Cardiac septum (tissue), 1 donor: ENCODE measurements at regions not wholly inside any gene's neighbourhood (a gene's known extent, or its start where the extent isn't known, plus 50 kb on each side); places are given as distances from the start of the nearest gene placed in this dataset.
"Not testable (repeated sequence)": the region's sequence is repeated elsewhere in the genome, so short reads cannot be mapped to it uniquely, and the experiment has no call there.

Experiments used
- DNase-seq: peaks from one replicate; pipeline ENCODE4 v3.0.0-alpha.2; 2020; ENCODE audit warnings: low spot score
- intact Hi-C: fragments of 100-400 bp; cut with DNase I; formaldehyde crosslinking; loops from one replicate; pipeline ENCODE4 v1.14.0; 2022
- donor health status: DM: no; HTN: no; CAD: no.

DNA sequence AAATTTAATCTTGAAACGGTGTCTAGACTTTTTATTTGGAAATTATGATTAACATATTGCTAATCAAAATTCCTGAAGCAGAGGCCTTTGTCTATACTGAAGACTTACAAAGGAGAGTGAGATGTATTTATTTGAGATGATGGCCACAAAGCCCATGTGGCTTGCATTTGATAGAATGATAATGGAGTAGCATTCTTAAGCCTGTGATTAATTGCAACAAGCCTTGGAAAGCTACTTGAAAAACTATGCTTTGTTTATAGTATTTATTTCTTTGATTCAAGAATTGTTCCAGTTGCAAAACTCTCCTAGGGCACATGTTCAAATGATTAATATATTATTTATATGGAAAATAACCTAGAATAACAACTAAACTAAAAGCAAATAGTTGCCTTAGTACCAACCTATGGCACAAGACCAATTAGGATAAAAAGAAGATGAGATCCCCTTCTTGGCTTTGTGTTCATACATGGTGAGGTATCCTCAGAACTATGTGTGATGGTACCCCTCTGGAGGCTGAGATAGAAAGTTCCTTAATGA is 244.1 kb upstream of the TBL1XR1 start:
- DNase-seq: no peak
- intact Hi-C loops: no loop called here

DNA sequence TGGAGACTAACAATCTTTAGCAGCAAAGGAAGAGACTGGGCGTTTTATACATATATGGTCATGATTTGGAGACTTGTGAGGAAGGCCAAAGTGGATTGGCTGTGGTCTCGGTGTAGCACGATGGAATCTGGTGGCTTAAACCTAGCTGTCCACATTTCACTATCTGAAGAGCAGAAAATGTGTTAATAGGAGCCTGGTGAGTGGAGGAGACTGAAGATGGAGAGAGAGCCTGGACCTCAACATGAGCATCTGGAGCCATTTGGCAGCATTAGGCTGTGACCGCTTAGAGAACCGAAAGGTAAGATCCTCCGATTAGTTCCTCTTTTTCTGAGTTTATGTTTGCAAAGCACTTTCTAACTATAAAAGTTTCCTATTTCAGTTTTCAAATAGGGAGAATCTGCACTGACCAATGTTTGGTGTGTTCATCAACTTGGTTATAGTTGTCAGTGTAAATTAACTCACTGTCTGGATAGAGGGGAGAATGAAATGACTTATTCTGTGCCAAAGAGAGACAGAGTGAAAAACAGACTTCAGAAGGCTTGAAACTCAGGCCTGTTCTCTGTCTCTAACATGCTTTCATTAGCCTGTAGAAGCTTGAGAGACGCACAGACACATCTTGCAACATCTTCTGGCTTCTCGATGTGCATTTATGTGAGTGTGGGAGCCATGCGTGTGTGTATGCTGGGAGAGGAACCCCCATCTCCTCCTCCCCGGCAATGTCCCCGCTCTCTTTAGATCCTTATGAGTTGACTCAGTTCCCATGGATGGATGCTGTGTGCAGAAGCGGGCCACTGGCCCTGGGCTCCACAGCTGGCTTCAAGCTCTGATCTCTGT is 244.7 kb upstream of the TBL1XR1 start:
- DNase-seq: no peak
- intact Hi-C loops: no loop called here

GRCh38 chr3:177443469-177443868 is 246.2 kb upstream of the TBL1XR1 start:
- intact Hi-C loops: no loop called here
- DNase-seq: no peak

DNA sequence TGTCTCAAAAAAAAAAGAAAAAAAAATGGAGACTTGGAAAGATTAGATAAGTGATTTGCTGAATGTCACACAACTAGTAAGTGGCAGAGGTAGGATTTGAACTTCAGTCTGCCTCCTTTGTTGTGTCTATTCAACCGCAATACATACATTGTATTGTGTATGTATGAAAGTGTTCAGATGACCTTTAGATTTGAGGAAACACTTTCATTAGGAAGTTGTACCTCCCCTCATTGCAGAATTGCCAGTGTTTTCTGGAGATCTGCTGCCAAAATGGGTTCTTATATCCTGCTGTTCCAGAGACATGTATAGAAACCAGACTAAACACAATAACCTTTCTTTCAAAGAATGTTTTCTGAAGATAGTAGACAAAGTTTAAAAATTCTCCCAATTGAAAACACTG is 247.4 kb upstream of the TBL1XR1 start:
- no peak for DNase-seq
- intact Hi-C loops: no loop called here

GRCh38 chr3:177445549-177445948 is 248.3 kb upstream of the TBL1XR1 start:
- intact Hi-C loops: no loop called here

DNA sequence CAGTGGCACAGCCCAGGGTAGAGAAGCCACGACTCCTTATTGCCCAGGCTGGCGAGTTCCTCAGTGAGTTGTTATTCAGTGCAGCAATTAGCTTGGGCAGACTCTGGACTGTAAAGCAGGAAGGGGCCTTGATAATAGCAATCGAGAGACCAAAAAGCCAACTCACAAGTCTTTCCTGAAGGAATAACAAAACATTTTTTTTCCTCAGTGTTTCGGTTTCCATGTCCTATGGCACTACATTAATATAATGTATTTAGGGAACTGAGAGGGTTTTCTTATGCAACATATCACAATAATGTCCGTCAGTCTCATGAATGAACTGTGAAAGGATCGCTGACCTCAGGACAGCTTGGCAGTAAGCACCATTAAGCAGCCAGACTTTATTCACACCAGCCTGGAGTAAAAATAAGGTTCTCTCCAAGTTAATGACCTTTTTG is 248.9 kb upstream of the TBL1XR1 start:
- no peak for DNase-seq

More at GRCh38 chr3:177445549-177445948, 248.3 kb upstream of the TBL1XR1 start:
- DNase-seq: no peak

GRCh38 chr3:177447938-177448337 is 250.7 kb upstream of the TBL1XR1 start:
- intact Hi-C loops: no loop called here
- no peak for DNase-seq

More for the DNA sequence above, 248.9 kb upstream of the TBL1XR1 start:
- intact Hi-C loops: no loop called here

- DNase-seq: no peak
- intact Hi-C loops: no loop called here
Observed at GRCh38 chr3:177448987-177449359, 251.7 kb upstream of the TBL1XR1 start.

DNA sequence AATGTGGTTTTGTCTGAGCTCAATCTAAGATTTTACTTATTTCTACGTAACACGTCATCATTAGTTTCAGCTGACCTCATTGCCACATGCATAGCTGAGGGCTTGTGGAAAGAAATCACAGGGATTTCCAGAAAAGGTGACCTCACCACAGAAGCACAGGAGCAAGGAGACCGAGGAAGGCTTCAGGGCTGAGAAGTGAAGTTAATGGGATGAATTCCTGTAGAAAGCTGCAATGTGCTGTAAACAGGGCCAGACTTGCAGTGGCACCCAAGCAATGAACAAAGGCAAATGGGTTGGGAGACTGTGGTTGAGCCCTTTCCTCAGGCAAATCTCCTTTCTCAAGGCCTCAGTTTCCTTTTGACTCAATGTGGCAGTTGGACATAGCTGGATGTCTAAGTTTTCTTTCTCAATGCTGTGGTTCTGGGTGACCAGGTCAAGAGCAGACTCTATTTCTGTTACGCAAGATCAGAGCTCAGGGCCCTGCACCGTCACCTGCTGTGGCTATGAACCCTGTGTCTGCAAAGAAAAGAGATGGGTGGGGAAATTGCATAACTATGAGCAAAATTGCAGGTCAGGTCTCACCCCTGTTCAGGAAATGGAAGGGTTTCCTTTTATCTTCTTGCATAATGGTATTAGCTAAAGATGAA is 252.2 kb upstream of the TBL1XR1 start:
- no peak for DNase-seq
- intact Hi-C loops: loop anchor here (5.0 to 10.0 kb wide), 2 partner anchors 92 to 405 kb away; no protein-coding TSS in a partner anchor

DNA sequence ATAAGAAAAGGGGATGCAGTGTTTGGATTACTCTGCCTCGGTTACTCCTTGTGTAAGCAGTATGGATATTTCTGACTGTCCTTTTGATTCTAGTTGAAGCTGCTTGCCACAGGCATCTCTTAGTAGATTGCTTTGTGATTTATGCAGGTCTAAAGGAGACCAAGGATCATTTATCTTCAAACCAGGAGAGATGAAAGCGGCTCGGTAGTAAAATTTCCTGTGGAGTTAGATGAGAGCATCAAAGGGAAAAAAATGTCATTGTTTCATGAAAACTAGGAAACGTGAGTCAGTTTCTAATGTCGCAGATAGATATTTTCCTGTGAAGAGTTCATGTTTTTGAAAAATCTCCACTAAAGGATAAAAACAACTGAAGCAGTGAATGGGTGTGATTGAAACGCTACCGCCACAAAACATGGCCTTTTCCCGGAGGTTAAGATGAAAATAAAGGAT is 254.0 kb upstream of the TBL1XR1 start:
- intact Hi-C loops: loop anchor here (5.0 to 10.0 kb wide), 2 partner anchors 94 to 407 kb away; no protein-coding TSS in a partner anchor
- DNase-seq: no peak

GRCh38 chr3:177451864-177452830 is 254.9 kb upstream of the TBL1XR1 start:
- no peak for DNase-seq
- intact Hi-C loops: loop anchor here (5.0 to 10.0 kb wide), 2 partner anchors 95 to 407 kb away; no protein-coding TSS in a partner anchor

GRCh38 chr3:177452831-177453450 is 255.7 kb upstream of the TBL1XR1 start:
- no peak for DNase-seq
- intact Hi-C loops: loop anchor here (5.0 to 10.0 kb wide), 2 partner anchors 96 to 408 kb away; no protein-coding TSS in a partner anchor

DNA sequence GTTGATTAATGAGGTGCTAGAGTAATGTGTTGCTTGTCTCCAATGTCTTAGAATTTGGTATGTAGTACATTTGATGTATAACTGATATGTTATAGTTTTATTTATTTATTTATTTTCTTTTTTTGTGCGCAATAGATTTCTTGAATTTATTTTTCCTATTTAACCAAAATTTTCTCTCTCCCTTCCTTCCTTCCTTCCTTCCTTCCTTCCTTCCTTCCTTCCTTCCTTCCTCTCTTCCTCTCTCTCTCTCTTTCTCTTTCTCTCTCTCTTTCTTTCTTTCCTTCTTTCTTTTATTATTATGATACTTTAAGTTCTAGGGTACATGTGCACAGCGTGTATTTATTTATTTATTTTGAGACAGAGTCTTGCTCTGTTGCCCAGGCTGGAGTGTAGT is 256.2 kb upstream of the TBL1XR1 start:
- no peak for DNase-seq
- intact Hi-C loops: loop anchor here (5.0 to 10.0 kb wide), 2 partner anchors 96 to 409 kb away; no protein-coding TSS in a partner anchor

DNA sequence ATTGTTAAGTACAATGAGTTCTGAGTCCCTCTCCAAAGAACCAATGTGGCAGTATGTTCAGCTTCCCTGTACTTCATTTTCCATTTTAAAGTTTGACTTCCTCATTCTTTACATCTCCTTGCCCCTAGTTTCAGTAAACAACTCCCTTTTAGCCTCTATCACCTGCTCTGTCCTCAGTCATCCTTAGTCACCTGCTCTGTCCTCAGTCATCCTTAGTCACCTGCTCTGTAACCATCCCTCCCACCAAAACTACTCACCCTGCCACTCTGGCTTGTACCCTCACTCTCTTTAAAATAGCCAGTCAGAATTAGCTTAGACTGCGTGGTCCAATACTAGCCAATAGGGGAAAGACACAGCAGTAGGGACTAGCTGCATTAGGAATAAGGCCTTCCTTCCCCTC is 259.9 kb upstream of the TBL1XR1 start:
- intact Hi-C loops: loop anchor here (5.0 to 10.0 kb wide), 2 partner anchors 265 to 412 kb away; no protein-coding TSS in a partner anchor
- DNase-seq: not testable (repeated sequence)

GRCh38 chr3:177459401-177459800 is 262.1 kb upstream of the TBL1XR1 start:
- intact Hi-C loops: loop anchor here (5.0 to 10.0 kb wide), 2 partner anchors 267 to 415 kb away; no protein-coding TSS in a partner anchor
- no peak for DNase-seq

DNA sequence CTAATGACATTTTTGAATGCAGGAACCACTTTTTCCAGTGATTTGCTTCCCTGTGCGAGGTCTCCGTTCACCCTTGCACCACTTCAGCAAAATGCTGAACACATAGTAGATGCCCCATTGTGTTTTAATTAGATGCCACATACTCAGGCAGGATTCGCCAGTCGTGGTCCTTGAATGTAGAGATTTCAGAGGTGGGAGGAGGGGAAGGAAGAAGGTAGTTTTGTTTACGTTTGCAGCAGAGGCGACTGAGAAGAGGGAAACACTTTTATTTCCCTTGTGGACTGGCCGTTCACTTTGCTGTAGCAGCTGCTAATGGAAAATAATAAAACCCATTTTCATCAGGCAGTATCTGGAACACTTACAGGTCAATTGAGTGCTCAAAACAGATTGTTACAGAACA is 262.8 kb upstream of the TBL1XR1 start:
- DNase-seq: no peak
- intact Hi-C loops: no loop called here

DNA sequence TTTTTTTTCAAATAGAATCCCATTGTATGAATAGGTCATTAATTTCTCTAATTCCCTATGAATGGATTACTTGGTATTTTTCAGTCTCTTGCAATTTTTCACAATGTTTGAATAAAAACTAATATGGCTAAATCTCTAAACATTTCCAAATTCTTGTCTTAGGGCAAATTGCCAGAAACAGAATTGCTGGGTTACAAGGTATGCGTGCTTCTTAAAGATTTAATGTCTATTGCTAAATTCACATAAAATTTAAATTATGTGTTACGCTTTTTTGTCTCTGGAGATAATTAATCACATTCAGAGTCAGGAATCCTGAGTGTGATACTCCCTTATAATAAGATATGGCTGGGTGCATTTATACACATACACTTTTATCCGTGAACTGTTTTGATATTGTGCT is 264.5 kb upstream of the TBL1XR1 start:
- intact Hi-C loops: no loop called here
- DNase-seq: no peak

GRCh38 chr3:177463341-177463740 is 266.1 kb upstream of the TBL1XR1 start:
- intact Hi-C loops, DNase-seq: not testable (repeated sequence)

GRCh38 chr3:177463863-177464262 is 266.6 kb upstream of the TBL1XR1 start:
- intact Hi-C loops: no loop called here
- DNase-seq: no peak
